Effector memory CD8-positive, alpha-beta T cell (primary cell): ENCODE measurements at regions not wholly inside any gene's neighbourhood (a gene's known extent, or its start where the extent isn't known, plus 50 kb on each side); places are given as distances from the start of the nearest gene placed in this dataset.

ENCODE experiments used
- ATAC-seq: fragments of 150-1000 bp; cut with Tn5 transposase; replicated peaks from 2 replicates; pipeline ENCODE4 v1.10.0; 2021; ENCODE audit warnings: mild to moderate bottlenecking, moderate library complexity
- DNase-seq, 3 experiments: peaks; one replicate each; pipeline ENCODE4 v3.0.0; 2021
- H3K27ac Mint-ChIP-seq, 2 donors: one replicate each; pipeline ENCODE4 v1.8.0; 2022; ENCODE audit warnings: mild to moderate bottlenecking in 2 of 2, mixed read lengths in 2 of 2, moderate library complexity in 2 of 2
- H3K27me3 Mint-ChIP-seq, 2 donors: one replicate each; pipeline ENCODE4 v1.8.0; 2022; ENCODE audit warnings: mixed read lengths in 2 of 2
- H3K36me3 Mint-ChIP-seq: one replicate; pipeline ENCODE4 v1.8.0; 2022; ENCODE audit warnings: mild to moderate bottlenecking, moderate library complexity, mixed read lengths; ENCODE audit not compliant: insufficient read depth
- H3K4me1 Mint-ChIP-seq, 2 donors: one replicate each; pipeline ENCODE4 v1.8.0; 2022; ENCODE audit warnings: low read depth in 2 of 2, mixed read lengths in 2 of 2
- H3K4me3 Mint-ChIP-seq, 2 donors: one replicate each; pipeline ENCODE4 v1.8.0; 2022; ENCODE audit warnings: mild to moderate bottlenecking in 2 of 2, mixed read lengths in 2 of 2, moderate library complexity in 2 of 2
- H3K9me3 Mint-ChIP-seq, 2 donors: one replicate each; pipeline ENCODE4 v1.8.0; 2022; ENCODE audit warnings: mixed read lengths in 2 of 2

DNA sequence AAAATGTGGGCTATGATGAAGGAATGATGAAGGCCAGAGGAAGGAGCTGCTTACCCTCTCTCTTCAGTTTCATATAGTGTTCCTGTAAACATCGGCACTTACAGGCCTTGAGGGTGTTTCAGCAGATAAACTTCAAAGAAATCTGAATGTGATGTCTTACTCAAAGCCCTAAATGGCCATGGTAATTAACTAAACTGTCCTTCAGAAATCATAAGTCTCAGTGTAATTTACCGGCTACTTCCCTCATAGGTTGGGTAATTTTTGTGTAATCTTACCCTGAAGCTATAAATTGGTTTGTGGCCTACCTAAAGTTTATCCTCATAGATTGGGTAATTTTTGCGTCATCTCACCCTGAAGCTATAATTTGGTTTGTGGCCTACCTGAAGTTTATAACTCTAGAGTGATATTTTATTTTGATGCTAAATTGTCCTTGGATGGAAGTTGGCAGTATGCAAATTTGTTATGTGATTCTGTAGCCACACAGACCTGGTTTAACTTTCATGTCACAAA, 2700.3 kb downstream of the ARAP2 start:
- no peaks in the 10 kb centered on the region for H3K4me1 Mint-ChIP-seq
- H3K36me3 Mint-ChIP-seq, result no peaks in the 10 kb centered on the region
- H3K27me3 Mint-ChIP-seq, result no peaks in the 10 kb centered on the region
- H3K4me3 Mint-ChIP-seq, result no peak overlapping the region
- H3K27ac Mint-ChIP-seq, result no peak overlapping the region
- DNase-seq, result no peak
- no peak for ATAC-seq
- H3K9me3 Mint-ChIP-seq, result peaks cover 5 to 9% of the 10 kb centered on the region in 2 donors

DNA sequence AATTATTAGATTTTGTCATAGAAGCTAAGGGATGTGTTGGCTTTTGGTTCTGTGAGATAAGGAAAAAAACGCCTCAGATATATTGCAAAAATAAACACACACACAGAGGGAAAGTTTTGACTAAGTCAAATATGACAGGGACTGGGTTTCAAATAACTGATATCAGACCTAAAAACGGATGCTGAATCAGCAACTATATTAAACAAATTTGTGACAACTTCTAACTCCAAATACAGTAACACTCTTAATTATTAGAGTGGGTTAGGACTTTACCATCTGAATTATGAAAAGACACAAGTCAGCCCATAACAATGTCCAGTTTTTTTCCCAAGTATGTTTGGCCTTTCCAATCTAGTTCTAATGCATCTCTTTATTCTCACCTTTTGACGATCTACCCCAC, 2693.1 kb downstream of the ARAP2 start:
- ATAC-seq, result no peak
- Mint-ChIP-seq H3K27me3 (no peaks in the 10 kb centered on the region), H3K27ac (no peak overlapping the region), H3K4me3 (no peak overlapping the region), H3K9me3 (peaks cover 9 to 22% of the 10 kb centered on the region in 2 donors), H3K36me3 (no peaks in the 10 kb centered on the region), H3K4me1 (no peaks in the 10 kb centered on the region)
- no peak for DNase-seq

DNA sequence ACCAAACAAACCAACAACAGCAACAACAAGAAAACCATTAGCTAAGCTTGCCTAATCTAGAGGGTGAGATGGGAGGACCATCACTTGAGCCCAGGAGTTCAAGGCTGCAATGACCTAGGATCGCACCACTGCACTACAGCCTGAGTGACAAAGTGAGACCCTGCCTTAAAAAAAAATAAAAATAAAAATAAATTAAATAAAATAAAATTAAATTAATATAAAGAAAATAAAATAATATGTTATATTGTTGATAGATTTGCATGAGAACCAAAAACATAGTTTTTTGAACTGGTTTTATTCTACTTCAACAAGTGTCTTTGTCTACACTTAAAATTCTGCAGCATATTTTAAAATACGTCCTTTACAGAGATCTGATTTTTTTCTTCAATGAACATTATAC, 2683.1 kb downstream of the ARAP2 start:
- Mint-ChIP-seq H3K27ac (no peak overlapping the region), H3K27me3 (no peaks in the 10 kb centered on the region), H3K9me3 (no peaks in the 10 kb centered on the region), H3K4me1 (no peaks in the 10 kb centered on the region), H3K36me3 (no peaks in the 10 kb centered on the region), H3K4me3 (no peak overlapping the region)
- DNase-seq (no peak), ATAC-seq (no peak)

DNA sequence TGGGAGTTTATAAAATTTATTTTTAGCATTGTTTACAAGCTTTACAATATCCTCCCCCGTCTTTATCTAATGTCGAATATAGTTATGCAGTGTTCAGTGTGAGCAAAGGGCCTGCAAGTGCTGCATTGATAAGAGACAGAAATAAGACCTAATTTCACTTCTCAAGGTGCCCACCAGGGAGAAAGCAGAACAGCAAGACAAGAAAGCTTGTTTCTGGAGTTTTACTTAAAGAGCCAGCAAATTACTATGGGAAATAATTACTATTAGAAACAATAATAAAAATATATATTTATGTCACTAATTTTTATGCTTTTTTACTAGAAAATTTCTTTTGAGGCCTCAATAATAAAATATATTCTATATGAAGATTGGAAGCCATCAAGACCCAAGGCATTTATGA, 2677.7 kb downstream of the ARAP2 start:
- no peak for DNase-seq
- H3K27me3 Mint-ChIP-seq, result no peaks in the 10 kb centered on the region
- no peak overlapping the region for H3K27ac Mint-ChIP-seq
- H3K4me3 Mint-ChIP-seq, result no peak overlapping the region
- ATAC-seq, result no peak
- H3K36me3 Mint-ChIP-seq, result no peaks in the 10 kb centered on the region
- no peaks in the 10 kb centered on the region for H3K4me1 Mint-ChIP-seq
- peaks cover 0 to 1% of the 10 kb centered on the region in 2 donors for H3K9me3 Mint-ChIP-seq

DNA sequence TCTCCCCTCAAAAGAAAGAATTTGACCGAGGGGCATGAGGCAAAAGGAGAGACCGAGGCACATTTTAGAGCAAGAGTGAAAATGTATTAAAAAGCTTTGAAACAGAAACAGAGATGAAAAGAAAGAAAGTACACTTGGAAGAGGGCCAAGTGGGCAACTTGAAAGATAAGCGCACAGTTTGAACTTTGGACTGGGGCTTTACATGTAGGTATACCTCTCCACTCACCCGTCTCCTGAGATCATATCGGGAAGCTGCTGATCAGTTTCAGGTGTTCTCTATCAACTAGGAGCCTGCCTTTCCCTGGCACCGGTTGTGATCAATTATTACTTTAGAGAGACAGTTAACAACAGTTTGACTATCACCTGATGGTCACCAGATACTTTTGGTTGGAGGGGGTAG, 2666.5 kb downstream of the ARAP2 start:
- Mint-ChIP-seq H3K27ac (no peak overlapping the region), H3K27me3 (no peaks in the 10 kb centered on the region), H3K4me3 (no peak overlapping the region), H3K4me1 (no peaks in the 10 kb centered on the region), H3K9me3 (peaks cover 6 to 11% of the 10 kb centered on the region in 2 donors), H3K36me3 (no peaks in the 10 kb centered on the region)
- ATAC-seq, result no peak
- DNase-seq, result no peak

DNA sequence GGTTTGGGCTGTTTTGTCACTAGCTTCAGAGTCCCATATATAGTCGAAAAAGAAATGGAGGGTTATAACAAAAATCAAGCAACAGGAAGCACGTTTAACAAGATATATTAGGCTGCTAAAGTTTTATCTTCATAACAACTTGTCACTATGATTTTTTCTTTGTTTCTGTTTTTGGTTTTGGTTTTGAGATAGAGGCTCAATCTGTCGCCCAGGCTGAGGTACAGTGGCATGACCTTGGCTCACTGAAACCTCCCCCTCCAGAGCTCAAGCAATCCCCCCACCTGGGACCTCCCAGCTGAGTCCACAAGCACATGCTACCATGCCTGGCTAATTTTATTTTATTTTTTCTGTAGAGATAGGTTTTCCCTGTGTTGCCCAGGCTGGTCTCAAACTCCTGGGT, 2664.4 kb downstream of the ARAP2 start:
- no peaks in the 10 kb centered on the region for H3K36me3 Mint-ChIP-seq
- no peak overlapping the region for H3K4me3 Mint-ChIP-seq
- no peak for DNase-seq
- no peaks in the 10 kb centered on the region for H3K27me3 Mint-ChIP-seq
- no peaks in the 10 kb centered on the region for H3K4me1 Mint-ChIP-seq
- peaks cover 6 to 11% of the 10 kb centered on the region in 2 donors for H3K9me3 Mint-ChIP-seq
- H3K27ac Mint-ChIP-seq, result no peak overlapping the region
- no peak for ATAC-seq

DNA sequence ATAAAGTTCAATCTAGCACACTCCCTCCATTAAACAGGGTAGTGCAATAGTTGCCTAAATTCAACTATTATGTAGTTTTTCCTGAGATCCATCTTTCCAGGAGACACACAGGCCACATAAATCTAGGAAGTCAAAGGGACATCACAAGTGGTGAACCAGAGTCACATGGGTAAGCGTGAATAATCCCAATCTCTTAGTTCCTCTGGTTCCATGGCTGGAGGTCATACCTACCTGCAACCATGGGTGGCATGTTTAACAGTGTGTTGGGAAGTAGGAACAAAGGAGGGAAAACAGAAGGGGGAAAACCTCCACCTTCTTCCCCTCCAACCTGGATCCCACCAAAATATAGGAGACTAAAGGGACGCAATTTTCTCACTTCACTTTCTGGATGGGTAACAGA, 2651.6 kb downstream of the ARAP2 start:
- Mint-ChIP-seq H3K4me1 (no peaks in the 10 kb centered on the region), H3K27ac (no peak overlapping the region), H3K4me3 (no peak overlapping the region), H3K27me3 (no peaks in the 10 kb centered on the region), H3K9me3 (peaks cover 13 to 30% of the 10 kb centered on the region in 2 donors), H3K36me3 (no peaks in the 10 kb centered on the region)
- DNase-seq (no peak), ATAC-seq (no peak)

DNA sequence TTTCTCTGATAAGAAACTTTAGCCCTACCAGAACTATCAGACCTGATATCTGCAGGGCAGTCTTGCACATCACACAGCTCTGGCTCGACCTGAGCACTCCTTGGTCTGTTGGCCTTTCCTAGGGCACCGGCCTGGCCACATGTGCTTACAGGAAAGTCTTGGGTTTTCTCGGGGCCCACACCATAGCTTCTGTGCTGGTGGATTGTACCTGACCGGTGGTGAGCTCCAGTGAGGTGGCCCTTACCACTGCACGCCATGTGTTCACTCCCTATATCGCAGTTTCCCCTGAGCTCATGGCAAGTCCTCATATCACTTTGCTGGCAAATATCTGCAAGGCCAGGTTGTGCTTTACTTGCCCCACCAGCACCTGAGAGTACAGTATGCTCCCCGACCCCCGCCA, 2637.4 kb downstream of the ARAP2 start:
- ATAC-seq (no peak), DNase-seq (no peak)
- H3K36me3 Mint-ChIP-seq, result no peaks in the 10 kb centered on the region
- no peak overlapping the region for H3K27ac Mint-ChIP-seq
- H3K4me3 Mint-ChIP-seq, result no peak overlapping the region
- H3K9me3 Mint-ChIP-seq, result peaks cover 2 to 17% of the 10 kb centered on the region in 2 donors
- no peaks in the 10 kb centered on the region for H3K27me3 Mint-ChIP-seq
- H3K4me1 Mint-ChIP-seq, result no peaks in the 10 kb centered on the region

DNA sequence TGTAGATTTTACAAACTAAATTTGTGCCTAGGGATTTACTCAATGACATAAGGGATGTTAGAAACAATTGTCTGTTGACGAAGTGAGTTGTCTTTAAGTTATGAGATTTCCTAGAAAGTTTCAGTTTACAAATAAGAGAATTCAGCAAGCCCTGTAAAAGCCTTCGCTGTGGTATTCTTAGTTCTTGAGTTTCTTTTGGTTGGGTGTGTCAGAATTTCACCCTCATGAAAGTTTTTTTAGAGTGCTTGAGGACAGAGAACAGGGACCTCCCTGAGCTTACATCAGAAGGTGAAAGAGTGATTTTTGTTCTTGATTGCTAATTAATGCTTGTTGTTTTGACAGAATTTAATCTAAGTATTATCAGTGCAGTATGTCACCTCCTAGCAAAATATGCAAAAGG, 2628.2 kb downstream of the ARAP2 start:
- Mint-ChIP-seq H3K27me3 (no peaks in the 10 kb centered on the region), H3K9me3 (peaks cover 6 to 7% of the 10 kb centered on the region in 2 donors), H3K4me3 (no peak overlapping the region), H3K36me3 (no peaks in the 10 kb centered on the region), H3K4me1 (no peaks in the 10 kb centered on the region), H3K27ac (no peak overlapping the region)
- DNase-seq (no peak), ATAC-seq (no peak)

DNA sequence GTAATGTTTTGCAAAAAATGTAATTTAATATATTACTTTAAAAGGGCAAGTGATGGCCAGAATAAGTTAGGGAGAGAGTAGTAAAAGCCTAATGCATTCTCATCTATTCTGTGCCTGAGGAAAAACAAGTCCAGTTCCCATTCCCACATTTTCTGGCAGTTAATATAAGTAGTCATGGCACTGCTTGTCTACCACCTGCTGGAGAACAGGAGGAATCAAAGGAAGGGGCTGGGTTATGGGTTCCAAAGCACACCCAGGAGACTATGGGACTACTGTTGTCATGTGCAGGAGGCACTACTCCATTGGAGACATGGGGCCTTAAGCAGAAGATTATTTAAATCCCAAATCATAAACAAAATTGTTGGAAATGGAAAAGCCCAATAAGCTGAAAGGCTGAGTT, 2618.6 kb downstream of the ARAP2 start:
- Mint-ChIP-seq H3K4me1 (no peaks in the 10 kb centered on the region), H3K4me3 (no peak overlapping the region), H3K9me3 (peaks cover 7 to 10% of the 10 kb centered on the region in 2 donors), H3K36me3 (no peaks in the 10 kb centered on the region), H3K27ac (no peak overlapping the region), H3K27me3 (no peaks in the 10 kb centered on the region)
- ATAC-seq, result no peak
- DNase-seq, result no peak

DNA sequence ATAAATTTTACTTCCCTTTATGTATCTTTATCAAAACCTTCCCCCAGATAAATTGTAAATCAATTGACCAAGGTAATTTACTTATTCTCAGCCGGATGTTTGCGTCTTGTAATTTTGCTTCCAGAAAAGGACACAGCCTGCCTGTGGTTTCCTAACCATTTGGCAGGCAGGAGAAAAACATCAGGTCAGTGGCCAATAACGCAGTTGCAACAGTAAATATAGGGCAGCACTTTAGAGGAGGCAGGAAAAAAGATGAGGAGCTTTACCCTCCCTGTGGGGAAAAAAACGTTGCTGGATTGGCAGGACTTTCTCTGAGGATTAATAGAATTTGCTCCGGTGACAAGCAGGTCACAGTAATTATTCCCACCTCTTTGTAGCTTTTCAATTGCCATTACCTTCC, 2618.1 kb downstream of the ARAP2 start:
- H3K27me3 Mint-ChIP-seq, result no peaks in the 10 kb centered on the region
- ATAC-seq, result no peak
- DNase-seq, result no peak

DNA sequence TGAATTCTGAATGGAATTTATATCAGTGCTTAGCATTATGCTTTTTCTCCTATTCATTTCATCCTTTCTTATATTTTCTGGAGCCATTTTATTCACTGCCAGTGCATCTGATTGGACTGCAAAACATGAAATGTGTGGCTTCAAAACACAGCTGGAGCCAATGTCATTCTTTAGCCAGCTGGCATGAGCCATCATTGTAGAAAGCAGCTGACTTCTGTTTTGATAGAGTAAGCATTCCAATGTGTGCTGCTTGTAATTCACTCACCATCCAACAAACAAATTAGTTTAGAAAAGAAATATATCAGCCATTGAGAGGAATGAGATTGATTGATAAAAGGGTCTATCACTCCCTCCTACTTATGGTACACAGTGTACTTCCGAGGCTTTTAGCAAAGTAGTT, 2616.0 kb downstream of the ARAP2 start:
- no peak for ATAC-seq

More for the DNA sequence above, 2618.1 kb downstream of the ARAP2 start:
- Mint-ChIP-seq H3K36me3 (no peaks in the 10 kb centered on the region), H3K4me1 (no peaks in the 10 kb centered on the region), H3K9me3 (peaks cover 7 to 10% of the 10 kb centered on the region in 2 donors), H3K27ac (no peak overlapping the region), H3K4me3 (no peak overlapping the region)

DNA sequence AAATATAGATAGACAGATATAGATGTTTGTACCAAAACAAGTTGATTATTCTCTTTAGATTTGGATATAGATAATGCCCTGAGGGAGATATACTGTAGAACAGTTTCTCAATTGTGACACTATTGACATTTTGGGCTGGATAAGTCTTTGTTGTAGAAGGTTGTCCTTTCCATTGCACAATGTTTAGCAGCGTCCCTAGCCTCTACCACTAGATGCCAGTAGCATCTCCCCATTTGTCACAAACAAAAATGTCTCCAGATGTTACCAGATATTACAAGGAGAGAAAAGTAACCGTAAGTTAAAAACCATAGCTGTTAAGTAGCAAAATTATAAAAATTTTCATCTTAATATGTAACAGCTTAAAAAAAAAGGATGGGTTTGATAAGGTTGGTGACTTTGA, 2595.3 kb downstream of the ARAP2 start:
- Mint-ChIP-seq H3K4me3 (no peak overlapping the region), H3K27me3 (no peaks in the 10 kb centered on the region), H3K27ac (no peak overlapping the region), H3K9me3 (peaks cover 10 to 27% of the 10 kb centered on the region in 2 donors), H3K4me1 (no peaks in the 10 kb centered on the region), H3K36me3 (peaks cover 3% of the 10 kb centered on the region)
- no peak for DNase-seq
- no peak for ATAC-seq

More for the DNA sequence above, 2616.0 kb downstream of the ARAP2 start:
- Mint-ChIP-seq H3K36me3 (no peaks in the 10 kb centered on the region), H3K27me3 (no peaks in the 10 kb centered on the region), H3K27ac (no peak overlapping the region), H3K9me3 (peaks cover 0 to 15% of the 10 kb centered on the region in 2 donors), H3K4me1 (no peaks in the 10 kb centered on the region), H3K4me3 (no peak overlapping the region)
- DNase-seq, result no peak

DNA sequence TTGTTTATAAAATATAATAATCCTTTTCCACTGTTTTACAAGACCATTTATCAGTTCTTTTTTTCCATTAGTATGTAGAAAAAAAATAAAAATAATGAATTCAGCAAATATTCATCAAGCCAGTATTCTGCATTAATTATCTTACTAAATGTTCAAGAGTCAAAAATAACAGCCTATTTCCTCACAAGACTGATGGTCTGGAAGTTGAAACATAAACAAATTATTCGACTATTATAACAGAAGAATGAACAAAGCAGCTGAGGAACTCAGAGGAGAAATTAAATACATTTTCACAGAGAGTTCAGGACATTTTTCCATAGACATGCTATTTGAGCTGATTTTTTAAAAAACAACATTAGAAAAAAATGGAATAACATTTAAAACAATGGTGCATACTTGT, 2594.8 kb downstream of the ARAP2 start:
- peaks cover 10 to 27% of the 10 kb centered on the region in 2 donors for H3K9me3 Mint-ChIP-seq
- peaks cover 3% of the 10 kb centered on the region for H3K36me3 Mint-ChIP-seq
- DNase-seq (no peak), ATAC-seq (no peak)
- no peaks in the 10 kb centered on the region for H3K27me3 Mint-ChIP-seq
- no peak overlapping the region for H3K27ac Mint-ChIP-seq
- H3K4me1 Mint-ChIP-seq, result no peaks in the 10 kb centered on the region
- H3K4me3 Mint-ChIP-seq, result no peak overlapping the region

DNA sequence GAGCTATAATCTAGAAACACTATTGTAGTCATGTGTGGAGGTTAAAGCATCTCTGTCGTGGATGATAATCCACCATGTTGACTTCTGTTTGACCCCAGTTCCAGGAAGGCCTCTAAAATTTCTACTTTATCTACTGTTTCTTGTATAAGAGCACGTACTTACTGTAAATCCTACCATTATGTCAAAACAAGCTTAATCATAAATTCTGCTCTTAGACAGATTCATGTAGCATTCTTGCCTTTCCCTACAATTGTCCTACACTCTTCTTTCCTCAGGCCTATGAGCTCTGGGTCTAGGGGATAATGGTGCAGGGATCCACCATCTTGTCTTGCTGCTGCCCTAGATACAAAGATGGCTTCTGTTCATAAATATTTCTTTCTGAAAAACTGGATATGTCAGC, 2594.3 kb downstream of the ARAP2 start:
- peaks cover 10 to 27% of the 10 kb centered on the region in 2 donors for H3K9me3 Mint-ChIP-seq
- H3K4me3 Mint-ChIP-seq, result no peak overlapping the region
- no peaks in the 10 kb centered on the region for H3K4me1 Mint-ChIP-seq
- DNase-seq (no peak), ATAC-seq (no peak)
- no peak overlapping the region for H3K27ac Mint-ChIP-seq
- peaks cover 3% of the 10 kb centered on the region for H3K36me3 Mint-ChIP-seq
- no peaks in the 10 kb centered on the region for H3K27me3 Mint-ChIP-seq
